HG03432 (cell line): ENCODE measurements at regions not wholly inside any gene's neighbourhood (a gene's known extent, or its start where the extent isn't known, plus 50 kb on each side); places are given as distances from the start of the nearest gene placed in this dataset.

ENCODE experiments used
- ATAC-seq: cut with Tn5 transposase; IDR thresholded peaks from one replicate; pipeline ENCODE4 v1.9.1; 2021; ENCODE audit warnings: mild to moderate bottlenecking, moderate library complexity; ENCODE audit not compliant: unreplicated experiment

DNA sequence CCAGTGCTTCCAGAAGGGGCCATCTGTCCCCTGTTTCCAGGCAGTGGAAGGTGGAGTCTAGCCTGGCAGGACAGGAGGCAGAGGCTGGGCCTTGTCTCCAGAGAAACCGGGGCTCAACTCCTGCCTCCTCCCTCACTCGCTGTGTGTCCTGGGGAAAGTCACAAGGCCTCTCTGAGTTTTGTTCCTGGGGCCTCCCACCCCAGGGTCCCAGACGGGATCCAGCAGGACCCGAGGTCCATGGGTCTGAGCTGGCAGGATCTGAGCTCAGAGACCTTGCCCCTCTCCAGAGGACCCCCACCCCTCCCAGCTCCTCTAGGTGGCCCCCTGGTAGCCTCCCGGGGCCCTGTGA is 72.2 kb upstream of the TAF1B start:
- ATAC-seq = no peak

DNA sequence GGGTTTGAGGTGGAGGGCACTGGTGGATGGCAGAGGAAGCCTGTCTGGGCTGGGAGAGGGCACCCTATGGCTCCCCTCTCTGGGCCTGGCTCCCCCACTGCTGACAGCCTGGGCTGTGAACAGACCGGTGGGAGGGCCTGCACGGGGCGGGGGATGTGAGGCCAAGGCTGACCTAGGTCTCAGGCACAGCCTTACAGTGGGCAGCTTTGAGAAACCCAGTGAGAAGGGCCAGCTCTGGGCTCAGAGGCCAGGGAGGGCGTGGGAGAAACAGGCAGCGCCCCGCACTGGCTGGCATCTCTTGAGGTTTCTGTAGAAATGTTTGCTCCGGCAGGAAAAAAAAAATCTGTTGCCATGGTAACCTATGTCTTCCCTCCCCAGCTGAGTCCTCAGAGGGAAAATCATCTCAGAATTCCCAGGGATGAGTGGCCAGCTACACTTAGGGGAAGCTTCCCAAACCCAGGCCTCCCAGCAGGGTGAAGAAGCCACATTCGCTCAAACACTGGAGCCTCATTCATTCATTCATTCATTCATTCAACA is 71.7 kb upstream of the TAF1B start:
- ATAC-seq = no peak

DNA sequence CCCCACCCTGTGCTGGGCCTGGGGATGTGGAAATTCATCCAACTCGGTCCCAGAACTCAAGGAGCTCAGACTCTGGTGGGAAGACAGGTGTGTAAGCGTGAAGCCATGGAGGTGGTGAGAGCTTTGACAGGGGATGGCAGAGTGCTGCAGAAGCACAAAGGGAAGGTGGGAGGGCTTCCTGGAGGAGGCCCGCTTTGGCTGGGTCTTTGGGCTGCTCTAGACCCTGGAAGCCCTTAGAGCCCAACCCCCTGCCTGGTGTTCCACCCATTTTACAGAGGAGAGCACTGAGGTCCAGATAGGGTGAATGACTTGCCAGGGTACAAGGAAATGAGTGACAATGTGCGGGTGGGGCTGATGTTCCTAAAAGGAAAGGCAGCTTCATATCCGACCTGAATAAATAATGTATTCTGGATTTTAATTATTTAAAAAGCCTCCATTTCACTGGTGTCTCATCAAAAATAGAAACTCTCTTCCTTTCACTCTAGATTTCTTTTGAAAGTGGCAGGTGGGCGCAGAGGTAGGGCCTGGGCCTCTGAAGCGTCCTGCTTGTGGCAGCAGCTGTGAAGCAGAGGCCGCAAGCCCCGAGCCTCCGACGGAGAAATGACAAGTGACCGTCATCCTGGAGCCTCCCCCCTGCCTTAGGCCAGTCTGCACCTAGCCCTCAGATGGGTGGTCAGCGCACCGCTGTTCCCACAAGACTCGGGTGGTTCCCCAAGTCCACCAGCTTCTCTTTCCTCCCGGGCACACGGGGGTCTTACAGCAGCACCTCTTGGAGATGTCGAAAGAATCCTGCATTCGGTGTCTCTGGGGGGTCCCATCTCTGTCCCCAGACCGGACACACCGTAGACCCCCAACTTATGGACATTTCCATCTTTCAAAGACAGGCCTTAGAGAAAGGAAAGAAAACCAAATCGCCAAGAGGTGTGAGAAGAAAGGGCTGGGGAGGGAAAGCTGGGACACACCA is 71.0 kb upstream of the TAF1B start:
- no peak for ATAC-seq

DNA sequence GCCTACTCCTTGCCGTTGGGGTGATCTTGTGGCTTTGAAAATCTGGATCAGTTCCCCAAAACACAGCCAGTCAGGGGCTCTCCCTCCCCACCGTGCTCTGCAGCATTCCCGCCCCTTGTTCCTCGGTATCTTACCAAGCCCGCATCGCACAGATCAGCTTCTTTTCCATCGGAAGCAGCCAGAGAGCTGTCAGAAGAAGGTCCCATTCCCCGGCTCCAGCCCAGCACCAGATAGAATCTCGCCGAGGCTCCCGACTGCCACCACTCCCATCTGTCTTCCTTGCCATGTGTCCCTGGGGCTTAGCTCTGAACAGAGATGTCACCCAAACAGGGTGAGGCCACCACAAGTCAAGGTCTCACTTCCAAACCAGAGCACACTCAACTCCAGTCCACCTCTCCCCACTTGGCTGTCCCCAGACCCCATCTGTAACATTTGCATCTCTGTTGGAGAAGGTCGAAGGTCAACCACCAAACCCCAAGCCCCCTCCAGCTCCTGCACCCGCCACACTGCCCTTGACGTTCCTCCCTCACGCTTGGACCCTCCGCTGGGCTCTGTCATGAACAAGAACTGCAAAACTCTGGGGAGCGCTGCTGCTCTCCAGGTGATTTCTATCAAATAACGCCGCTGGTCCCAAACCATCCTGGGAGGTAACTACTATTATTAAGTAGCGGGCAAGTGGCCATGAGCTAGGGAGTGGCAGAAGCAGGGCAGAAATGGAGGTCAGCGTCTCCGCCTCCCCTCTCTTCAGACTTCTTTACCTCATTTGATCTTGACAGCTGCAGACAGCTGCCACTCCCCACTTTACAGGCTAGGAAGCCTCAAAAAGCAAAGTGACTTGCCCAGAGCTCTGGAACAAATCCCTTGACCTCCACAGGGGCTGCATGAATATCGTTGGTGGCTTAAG is 70.0 kb upstream of the TAF1B start:
- ATAC-seq = no peak

DNA sequence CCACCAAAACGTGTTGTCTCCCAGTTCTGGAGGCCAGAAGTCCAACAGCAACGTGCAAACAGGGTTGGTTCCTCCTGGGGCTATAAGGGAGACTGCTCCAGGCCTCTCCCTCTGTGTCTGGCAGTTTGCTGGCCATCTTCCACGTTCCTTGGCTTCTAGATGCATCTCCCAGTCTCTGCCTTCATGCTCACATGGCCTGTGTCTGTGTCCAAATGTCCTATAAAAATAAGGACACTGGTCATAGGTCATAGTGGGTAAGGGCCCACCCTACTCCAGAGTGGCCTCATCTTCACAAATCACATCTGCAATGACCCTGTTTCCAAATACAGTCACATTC is 69.4 kb upstream of the TAF1B start:
- ATAC-seq = no peak

DNA sequence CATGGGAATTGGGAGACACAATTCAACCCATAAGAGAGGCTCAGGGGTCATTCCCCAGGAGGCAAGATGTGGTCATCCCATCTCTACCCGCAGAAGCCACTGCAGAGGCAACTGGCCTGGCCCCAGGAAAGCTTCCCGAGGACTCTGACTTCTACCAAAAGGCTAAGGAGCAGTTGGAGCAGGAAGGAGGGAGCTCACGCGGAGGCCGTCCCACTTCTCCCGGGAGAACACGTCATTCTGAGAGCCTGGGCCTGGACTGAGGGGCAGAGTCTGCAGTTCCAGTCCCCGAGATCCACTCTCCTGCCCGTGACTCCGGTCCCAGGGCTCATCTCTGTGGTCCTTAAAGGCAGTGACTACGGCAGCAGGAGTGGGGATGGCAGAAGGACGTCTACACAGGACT is 69.0 kb upstream of the TAF1B start:
- no peak for ATAC-seq

DNA sequence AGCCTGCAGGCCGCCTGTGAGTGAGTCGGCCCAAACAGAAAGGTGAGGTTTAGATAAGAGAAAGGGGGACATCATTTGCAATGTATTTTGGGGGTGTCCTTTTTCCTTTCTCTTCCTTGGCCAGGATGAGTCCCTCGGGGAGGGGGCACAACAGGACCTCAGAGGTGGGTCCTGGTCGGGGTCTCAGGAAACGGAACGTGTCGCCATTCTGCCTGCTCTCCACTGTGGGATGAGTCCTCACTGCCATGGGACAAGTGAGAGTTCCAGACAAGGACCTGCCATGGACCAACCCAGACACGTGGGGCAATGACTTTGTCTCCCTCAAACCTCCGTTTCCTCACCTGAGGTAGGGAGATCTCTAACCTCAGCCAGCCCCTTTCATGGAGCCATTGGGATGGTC is 67.9 kb upstream of the TAF1B start:
- ATAC-seq = no peak

DNA sequence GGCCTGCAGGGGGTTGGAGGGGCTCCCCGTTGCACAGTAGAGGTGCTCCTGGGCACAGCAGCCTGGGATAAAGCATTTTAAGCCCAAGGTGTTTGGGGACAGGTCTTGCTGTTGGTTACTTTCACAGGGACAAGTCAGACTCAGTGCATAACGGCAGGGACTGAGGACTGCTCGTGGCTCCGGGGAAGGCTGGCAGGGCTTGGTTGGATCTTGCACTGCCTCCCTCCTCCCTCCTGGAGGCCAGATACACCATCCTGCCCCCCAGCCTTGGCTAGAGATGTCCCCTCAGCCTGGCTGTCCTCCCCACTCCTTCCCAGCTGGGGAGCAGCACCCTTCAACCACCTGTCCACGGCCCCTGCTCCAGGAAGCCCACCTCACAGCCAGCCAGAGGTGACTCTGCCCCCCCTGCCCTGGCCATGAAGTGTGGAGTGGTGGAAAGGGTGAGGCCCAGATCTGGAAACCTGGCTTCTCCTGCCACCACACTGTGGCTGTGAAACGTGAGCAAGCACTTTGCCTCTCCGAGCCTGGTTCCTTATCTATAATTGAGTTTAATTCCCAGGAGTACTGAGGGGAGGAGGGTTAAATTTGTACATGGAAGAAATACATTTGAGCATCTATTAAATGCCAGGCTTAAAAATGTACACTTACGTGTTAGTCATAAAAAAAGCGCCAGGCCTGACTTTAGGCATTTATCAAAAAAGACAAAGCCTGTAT is 67.1 kb upstream of the TAF1B start:
- no peak for ATAC-seq

DNA sequence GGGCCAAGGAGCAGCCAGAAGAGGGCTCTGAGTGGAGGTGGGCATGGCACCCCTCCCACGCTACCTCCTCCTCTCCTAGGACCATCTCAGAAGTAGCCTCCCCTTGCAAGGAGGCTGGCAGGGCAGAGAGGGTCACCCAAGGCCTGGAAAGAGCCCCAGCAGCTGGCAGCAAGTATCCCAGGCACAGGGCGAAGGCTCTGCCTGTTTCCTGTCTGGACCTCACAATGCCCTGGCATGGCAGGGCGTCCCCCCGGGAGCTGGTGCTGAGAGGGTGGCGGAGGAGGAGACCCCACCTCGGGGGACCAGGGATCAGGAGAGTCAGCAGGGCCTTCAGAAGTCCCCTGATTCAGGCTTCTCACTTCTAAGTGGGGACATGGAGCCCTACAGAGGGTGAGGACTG is 66.2 kb upstream of the TAF1B start:
- ATAC-seq = no peak

DNA sequence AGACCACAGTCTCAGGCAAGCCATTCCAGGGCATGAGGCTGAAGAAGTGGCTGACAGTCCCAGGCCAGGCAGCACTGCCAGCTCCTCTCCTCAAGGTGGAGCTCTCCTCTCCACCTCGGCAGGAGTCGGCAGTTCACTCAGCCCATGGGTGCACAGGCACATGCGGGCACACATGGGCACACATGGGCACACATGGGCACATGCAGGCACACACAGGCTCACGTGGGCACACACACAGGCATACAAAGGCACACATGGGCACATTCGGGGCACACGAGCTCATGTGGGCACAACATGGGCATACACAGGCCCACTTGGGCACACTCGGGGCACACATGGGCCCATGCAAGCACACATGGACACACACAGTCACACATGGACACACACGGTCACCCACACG is 65.3 kb upstream of the TAF1B start:
- no peak for ATAC-seq

DNA sequence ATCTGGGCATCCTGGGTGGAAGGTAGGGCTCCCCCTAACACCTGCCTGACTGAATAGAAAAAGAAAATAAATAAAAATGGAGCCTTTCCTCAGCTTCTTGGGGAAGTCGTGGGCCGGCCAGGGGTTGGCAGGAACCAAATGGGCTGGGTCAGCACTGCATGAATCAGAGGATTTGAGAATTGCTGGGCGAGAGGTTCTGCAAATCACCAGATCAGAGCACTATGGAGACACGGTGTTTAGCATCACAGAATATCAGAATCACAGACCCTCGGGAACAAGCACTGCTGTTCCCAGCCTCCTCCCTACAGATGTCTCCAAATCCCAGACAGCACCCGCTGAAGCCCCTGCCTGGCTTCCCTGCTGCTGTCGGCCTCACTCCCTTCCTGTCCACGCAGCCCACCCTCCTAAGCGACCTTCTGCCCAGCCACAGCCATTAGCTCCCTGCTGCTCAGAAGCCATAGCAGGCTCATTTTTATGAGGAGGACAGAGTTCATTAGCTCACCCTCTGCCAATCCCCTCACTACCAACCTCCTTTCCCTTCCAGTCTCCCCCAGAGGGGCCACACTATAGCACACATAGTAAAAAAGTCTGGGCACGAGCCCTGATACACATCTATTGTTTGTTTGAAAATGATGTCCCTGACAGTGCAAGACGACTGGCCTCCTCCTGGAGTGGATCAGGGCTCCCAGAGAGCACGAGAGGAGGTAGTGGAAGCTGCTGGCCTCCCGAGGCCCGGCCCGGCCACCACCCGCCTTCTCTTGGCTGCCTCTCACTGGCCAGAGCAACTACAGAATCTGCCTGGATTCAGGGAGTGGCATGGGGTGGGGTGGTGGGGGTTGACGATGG is 64.6 kb upstream of the TAF1B start:
- no peak for ATAC-seq

DNA sequence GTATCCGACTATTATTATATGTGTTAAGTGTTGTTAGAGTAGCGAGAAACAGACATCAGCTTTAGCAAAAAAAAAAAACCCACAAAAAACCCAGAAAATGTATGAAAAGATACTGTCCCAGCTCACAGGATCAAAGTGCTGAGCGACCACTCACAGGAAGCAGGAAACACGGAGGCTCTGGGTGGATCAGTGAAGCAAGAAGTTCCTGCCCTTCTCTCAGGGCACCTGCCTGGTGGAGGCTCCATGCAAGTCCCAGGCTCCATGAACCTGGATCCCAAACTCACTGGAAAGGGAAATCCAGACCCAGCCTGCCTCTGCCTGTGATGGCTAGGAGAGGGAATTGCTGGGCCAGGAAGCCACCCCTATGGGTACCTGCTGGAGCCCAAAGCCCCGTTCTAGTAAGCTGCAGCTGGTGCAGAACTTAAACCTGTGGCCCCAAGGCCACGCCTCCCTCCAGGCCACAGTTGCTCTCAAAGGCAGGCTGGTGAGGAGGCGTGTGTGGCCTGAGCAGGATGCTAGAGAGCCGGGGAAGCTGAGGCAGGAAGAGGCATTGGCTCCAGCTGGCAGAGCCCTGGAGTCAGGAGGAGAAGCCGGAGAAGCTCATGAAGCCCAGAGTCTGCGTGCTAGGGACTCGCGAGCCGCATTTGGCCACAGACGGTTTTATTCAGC is 63.5 kb upstream of the TAF1B start:
- no peak for ATAC-seq

DNA sequence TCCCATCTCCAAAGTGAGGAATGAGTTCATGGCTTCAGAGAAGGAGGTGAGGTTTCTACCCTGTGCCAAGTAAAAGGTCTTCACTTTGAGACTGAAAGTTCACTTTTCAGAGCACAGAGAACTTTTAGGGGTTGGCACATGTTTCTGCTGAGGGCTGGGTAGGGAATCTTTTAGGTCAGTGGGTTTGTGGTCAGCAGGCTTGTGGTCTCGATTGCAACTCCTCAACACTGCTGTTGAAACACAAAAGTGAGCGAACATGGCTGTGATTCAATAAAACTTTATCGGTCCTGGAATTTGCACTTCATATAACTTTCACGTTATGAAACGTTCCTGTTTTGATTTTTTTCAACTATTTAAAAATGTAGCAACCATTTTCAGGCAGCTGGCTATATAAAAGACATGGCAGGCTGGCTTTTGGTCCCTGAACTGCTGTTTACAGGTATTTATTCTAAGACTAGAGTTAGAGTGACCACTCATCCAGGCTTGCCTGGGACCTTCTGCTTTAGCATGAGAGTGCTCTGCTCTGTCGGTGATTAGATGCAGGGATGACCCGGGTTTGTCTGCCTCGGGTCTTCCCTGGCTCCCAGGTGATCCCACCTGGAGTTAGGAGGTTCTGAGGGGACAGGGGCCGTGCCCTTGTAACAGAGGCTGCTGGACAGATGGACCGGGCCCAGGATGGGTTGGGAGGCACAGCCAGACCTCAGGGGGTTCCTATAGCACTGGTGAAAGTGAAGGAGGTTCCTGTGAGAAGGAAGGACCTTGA is 62.7 kb upstream of the TAF1B start:
- ATAC-seq = no peak

DNA sequence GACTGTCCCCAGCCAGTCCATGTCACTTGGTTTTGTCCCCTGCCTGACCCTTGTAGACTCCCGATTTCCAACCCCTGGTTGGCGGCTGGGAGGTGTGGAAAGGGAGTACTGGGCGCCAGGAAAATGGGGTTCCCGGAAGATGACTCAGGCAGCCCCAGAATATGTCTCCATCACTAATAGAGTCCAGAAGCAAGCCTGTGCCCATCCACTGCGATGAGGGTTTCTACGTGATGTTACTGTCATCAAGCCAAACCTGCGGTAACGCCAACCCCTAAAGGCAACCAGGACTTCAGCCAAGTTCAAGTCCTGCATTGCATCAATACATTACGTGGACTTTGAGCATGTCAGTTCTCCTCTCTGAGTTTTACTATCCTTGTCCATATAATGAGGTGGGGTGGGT is 62.0 kb upstream of the TAF1B start:
- ATAC-seq = no peak

DNA sequence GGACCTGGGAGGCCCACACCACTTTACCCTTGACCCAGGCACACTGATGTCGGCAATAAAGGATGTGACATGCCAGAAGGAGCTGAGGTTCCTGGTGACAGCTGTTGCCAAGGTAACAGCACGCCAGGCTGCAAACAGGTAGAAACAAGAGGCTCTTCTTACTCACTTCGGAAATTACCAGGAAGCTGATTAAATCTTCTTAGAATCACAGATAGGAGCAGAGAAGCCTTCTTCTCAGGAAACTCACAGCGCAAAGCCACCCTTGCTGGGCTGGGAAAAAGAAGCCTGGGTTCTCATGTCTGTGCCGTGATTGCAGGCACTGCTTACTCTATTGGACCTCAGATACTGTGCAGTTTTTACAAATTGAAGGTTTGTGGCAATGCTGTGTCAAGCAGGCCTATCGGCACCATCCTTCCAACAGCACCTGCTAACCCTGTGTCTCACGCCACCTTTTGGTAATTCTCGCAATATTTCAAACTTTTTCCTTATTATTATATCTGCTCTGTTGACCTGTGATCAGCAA is 61.0 kb upstream of the TAF1B start:
- ATAC-seq = no peak

DNA sequence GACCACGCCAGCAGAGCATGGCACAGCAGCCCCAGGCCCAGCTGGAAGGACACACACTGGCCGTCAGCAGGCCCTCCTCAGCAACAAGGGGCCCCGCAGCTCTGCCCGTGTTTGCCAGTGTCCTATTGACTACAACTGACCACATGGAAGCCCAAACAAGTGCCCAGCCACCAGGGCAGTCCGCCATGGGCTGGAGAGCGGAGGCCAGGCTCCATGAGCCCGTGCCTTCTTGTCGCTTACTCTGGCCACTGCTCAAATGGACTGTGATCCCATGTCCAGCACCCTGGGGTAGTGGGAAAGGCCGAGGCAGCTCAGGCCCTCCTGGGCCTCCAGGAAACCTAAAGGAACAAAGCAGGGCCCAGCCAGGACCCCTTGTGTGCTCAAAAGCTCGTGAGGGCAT is 53.9 kb upstream of the TAF1B start:
- no peak for ATAC-seq

DNA sequence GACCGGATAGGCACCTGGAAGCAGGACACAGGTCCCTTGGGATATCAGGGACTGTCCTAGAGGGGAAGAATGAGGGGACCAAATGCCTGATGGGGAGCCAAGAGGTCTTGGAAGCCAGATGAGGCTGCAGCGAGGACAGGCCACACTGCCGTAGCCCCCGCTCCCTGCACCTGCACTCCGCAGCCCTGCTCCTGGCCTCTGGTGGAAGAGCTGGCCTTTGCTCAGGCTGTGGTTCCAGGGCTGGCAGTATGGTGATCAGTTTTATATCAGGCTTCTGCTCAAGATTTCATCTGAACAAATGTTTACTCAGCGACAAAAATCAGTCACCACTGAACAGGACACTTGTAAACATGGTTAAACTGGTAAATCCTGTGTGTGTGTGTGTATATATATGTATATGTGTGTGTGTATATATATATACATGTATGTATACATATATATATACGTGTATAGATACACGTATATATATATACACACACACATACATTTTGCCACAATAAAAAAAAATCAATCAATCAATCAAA is 52.5 kb upstream of the TAF1B start:
- no peak for ATAC-seq

DNA sequence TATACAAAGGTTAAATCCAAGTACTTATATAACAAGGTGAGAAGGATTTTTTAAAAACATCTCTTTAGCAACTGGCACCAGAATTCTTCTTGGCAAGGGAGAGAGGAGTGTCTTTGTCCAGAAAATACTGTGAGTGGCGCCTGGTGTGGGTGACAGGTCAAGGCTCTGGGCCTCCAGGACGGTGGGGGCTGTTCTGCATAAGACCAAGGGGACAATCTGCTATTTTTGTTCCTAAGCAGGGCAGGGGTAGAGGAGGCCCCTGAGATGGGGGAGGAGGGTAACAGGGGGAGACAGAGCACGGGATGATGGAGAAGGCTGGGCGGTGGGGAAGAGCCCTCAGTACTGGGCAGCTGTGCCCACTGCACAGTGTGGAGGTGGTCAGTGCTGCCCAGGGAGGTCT is 51.6 kb upstream of the TAF1B start:
- ATAC-seq = no peak
